ENCODE measurements at regions not wholly inside any gene's neighbourhood (a gene's known extent, or its start where the extent isn't known, plus 50 kb on each side); places are given as distances from the start of the nearest gene placed in this dataset.

DNA sequence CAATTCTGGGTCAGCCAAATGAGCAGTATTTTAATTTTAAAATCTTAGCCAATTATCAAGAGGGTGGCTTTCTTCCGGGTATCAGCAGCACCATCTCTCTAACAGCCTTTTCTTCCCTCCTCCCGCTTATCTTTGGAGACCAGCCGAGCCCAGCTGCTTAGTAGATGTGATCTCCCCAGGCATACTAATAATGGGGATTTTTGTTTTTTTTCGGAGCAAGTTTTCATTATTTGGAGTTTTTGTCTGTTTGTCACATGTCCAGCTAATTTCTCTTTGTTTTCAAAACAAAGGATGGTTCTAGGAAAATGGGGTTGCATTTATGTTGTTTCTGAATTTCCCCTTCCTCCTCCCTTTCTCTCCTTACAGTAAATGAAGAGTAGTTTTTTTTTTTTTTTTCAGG, 170.5 kb upstream of the MPHOSPH6 start:
- no peak for TF ChIP-seq EZH2 (IDR thresholded peaks at IDR 0.05; ENCODE audit: low read depth)
- TF ChIP-seq, protein P1, sequence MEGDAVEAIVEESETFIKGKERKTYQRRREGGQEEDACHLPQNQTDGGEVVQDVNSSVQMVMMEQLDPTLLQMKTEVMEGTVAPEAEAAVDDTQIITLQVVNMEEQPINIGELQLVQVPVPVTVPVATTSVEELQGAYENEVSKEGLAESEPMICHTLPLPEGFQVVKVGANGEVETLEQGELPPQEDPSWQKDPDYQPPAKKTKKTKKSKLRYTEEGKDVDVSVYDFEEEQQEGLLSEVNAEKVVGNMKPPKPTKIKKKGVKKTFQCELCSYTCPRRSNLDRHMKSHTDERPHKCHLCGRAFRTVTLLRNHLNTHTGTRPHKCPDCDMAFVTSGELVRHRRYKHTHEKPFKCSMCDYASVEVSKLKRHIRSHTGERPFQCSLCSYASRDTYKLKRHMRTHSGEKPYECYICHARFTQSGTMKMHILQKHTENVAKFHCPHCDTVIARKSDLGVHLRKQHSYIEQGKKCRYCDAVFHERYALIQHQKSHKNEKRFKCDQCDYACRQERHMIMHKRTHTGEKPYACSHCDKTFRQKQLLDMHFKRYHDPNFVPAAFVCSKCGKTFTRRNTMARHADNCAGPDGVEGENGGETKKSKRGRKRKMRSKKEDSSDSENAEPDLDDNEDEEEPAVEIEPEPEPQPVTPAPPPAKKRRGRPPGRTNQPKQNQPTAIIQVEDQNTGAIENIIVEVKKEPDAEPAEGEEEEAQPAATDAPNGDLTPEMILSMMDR (conservative IDR thresholded peaks at IDR 0.05) = no peak
- H3K9me2 ChIP-seq (ENCODE audit: insufficient read depth) = no peaks in the 10 kb centered on the region
- BruUV-seq (replicated peaks) = no TSS peak
- ChIA-PET POLR2A (ENCODE audit: unreplicated experiment) (no interaction called here), CTCF (no interaction called here)
- no peak overlapping the region for H3K4me3 ChIP-seq
- H4K20me1 ChIP-seq (ENCODE audit: insufficient read depth) = no peaks in the 10 kb centered on the region
- H3K4me2 ChIP-seq = no peak overlapping the region
- peaks cover 11% of the 10 kb centered on the region for H3K27me3 ChIP-seq (ENCODE audit: insufficient read depth, low read depth)
- no peaks in the 10 kb centered on the region for H3K36me3 ChIP-seq (ENCODE audit: low read depth)
- DNase-seq = no peak
- no peaks in the 10 kb centered on the region for H3K4me1 ChIP-seq (replicated peaks; ENCODE audit: insufficient read depth)
- no peaks in the 10 kb centered on the region for H3K79me2 ChIP-seq (ENCODE audit: low read depth)
- H3F3A ChIP-seq (ENCODE audit: insufficient read depth, low read depth) = no peaks in the 10 kb centered on the region
- H3K9me3 ChIP-seq (ENCODE audit: insufficient read depth, low read depth) = no peaks in the 10 kb centered on the region
- no peak overlapping the region for H2AFZ ChIP-seq
- H3K27ac ChIP-seq = no peak overlapping the region
- intact Hi-C loops (cut with micrococcal nuclease; ENCODE audit: unreplicated experiment) = no loop called here

DNA sequence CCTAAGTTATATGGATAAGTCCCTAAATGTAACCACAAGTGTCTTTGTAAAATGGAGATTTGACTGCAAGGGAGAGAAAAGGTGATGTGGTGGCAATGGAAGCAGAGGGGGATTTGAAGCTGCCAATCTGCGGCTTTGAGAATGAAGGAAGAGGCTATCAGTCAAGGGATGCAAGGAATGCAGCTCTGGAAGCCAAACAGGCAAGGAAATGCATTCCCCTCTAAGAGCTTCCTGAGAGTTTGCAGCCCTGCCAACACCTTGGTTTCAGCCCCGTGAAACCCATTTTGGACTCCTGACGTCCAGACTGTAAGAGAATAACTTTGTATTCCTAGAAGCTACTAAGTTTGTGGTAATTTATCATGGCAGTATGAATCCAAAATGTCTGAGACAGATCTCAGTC, 167.3 kb upstream of the MPHOSPH6 start:
- H3K27me3 ChIP-seq (ENCODE audit: insufficient read depth, low read depth) = peaks cover 11% of the 10 kb centered on the region
- no TSS peak for BruUV-seq (replicated peaks)

DNA sequence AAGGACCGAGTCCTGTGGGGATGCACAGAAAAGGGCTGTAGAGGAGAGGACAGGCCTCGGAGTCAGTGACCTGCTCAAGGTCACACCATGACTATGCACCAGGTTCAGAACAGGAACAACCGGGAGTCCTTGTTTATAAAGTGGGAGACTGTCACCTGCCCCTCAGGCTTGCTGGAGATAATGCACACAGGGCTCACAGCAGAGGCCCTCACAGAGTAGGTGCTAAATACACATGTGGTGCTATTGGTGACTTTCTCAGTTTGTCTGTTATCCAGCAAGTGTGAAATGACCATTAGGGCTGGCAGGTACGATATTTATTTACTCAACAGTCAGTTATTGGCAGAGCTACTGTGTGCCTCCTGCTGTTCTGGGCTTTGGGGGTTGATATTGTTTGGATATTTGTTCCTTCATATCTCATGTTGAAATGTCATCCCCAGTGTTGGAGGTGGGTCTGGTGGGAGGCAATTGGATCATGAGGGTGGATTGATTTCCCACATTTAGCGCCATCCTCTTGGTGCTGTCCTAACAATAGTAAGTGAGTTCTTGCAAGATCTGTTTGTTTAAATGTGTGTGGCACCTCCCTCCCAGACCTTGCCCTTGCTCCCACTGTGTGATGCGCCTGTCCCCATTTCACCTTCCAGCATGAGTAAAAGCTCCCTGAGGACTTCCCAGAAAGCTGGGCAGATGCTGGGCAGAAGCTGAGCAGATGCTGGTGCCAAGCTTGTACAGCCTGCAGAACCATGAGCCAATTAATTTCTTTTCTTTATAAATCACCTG, 162.1 kb upstream of the MPHOSPH6 start:
- no peak for TF ChIP-seq EZH2 (IDR thresholded peaks at IDR 0.05; ENCODE audit: low read depth)
- TF ChIP-seq, protein P1 (conservative IDR thresholded peaks at IDR 0.05) = no peak
- intact Hi-C loops (cut with micrococcal nuclease; ENCODE audit: unreplicated experiment) = no loop called here
- BruUV-seq (replicated peaks) = no TSS peak
- no peak overlapping the region for H3K27ac ChIP-seq
- H3K4me3 ChIP-seq = no peak overlapping the region
- H3K79me2 ChIP-seq (ENCODE audit: low read depth) = no peaks in the 10 kb centered on the region
- peaks cover 11% of the 10 kb centered on the region; the same call in 1 of the 2 replicates for H3K27me3 ChIP-seq (ENCODE audit: insufficient read depth, low read depth)
- no peaks in the 10 kb centered on the region for H3K9me3 ChIP-seq (ENCODE audit: insufficient read depth, low read depth)
- DNase-seq = no peak
- H3K4me2 ChIP-seq = no peak overlapping the region
- ChIA-PET POLR2A (ENCODE audit: unreplicated experiment) (no interaction called here), CTCF (no interaction called here)
- H3F3A ChIP-seq (ENCODE audit: insufficient read depth, low read depth) = no peaks in the 10 kb centered on the region
- no peaks in the 10 kb centered on the region for H3K4me1 ChIP-seq (replicated peaks; ENCODE audit: insufficient read depth)
- no peaks in the 10 kb centered on the region for H4K20me1 ChIP-seq (ENCODE audit: insufficient read depth)
- no peaks in the 10 kb centered on the region for H3K36me3 ChIP-seq (ENCODE audit: low read depth)
- no peaks in the 10 kb centered on the region for H3K9me2 ChIP-seq (ENCODE audit: insufficient read depth)
- H2AFZ ChIP-seq = no peak overlapping the region

More for the DNA sequence above, 167.3 kb upstream of the MPHOSPH6 start:
- H3K36me3 ChIP-seq (ENCODE audit: low read depth) = no peaks in the 10 kb centered on the region
- H2AFZ ChIP-seq = no peak overlapping the region
- H3K4me3 ChIP-seq = no peak overlapping the region
- no peaks in the 10 kb centered on the region for H3K4me1 ChIP-seq (replicated peaks; ENCODE audit: insufficient read depth)
- intact Hi-C loops (cut with micrococcal nuclease; ENCODE audit: unreplicated experiment) = no loop called here
- H3K79me2 ChIP-seq (ENCODE audit: low read depth) = no peaks in the 10 kb centered on the region
- TF ChIP-seq, protein P1 (conservative IDR thresholded peaks at IDR 0.05) = no peak
- no peak for TF ChIP-seq EZH2 (IDR thresholded peaks at IDR 0.05; ENCODE audit: low read depth)
- no peaks in the 10 kb centered on the region for H3K9me3 ChIP-seq (ENCODE audit: insufficient read depth, low read depth)
- no peak for DNase-seq
- H3K27ac ChIP-seq = no peak overlapping the region
- POLR2A ChIA-PET (ENCODE audit: unreplicated experiment) = interaction anchor here (0.6 to 0.7 kb wide), 2 partner anchors 17 to 167 kb away, joined by 3 to 6 read pairs; no protein-coding TSS in a partner anchor
- no peak overlapping the region for H3K4me2 ChIP-seq
- CTCF ChIA-PET = no interaction called here
- H4K20me1 ChIP-seq (ENCODE audit: insufficient read depth) = no peaks in the 10 kb centered on the region
- no peaks in the 10 kb centered on the region for H3F3A ChIP-seq (ENCODE audit: insufficient read depth, low read depth)
- no peaks in the 10 kb centered on the region for H3K9me2 ChIP-seq (ENCODE audit: insufficient read depth)

Measured in PC-9 (cell line).